HL-60 (cell line): ENCODE measurements at regions not wholly inside any gene's neighbourhood (a gene's known extent, or its start where the extent isn't known, plus 50 kb on each side); places are given as distances from the start of the nearest gene placed in this dataset.

Experiments
- DNase-seq, 2 experiments: peaks; one replicate each; pipeline ENCODE4 v3.0.0-alpha.2; 2010 to 2020; ENCODE audit warnings: low read depth in 1 of 2, low spot score in 1 of 2
- H3K27ac ChIP-seq: fragments of 250-450 bp; sonication (Bioruptor Pico); replicated peaks from 2 replicates; pipeline ENCODE4 v1.5.1; 2020; ENCODE audit warnings: mild to moderate bottlenecking, moderate library complexity
- H3K27me3 ChIP-seq: fragments of 250-450 bp; sonication (Bioruptor Pico); 2 replicates; pipeline ENCODE4 v1.5.1; 2021; ENCODE audit warnings: mild to moderate bottlenecking, moderate library complexity; ENCODE audit not compliant: insufficient read depth, poor library complexity, severe bottlenecking
- H3K4me3 ChIP-seq: replicated peaks from 2 replicates; pipeline ENCODE4 v1.5.1; 2011; ENCODE audit warnings: mild to moderate bottlenecking, control low read depth, low read length; ENCODE audit not compliant: insufficient read depth
- GABPA ChIP-seq: IDR thresholded peaks from 2 replicates; pipeline ENCODE4 v1.6.1; 2012; ENCODE audit warnings: low read depth
- POLR2AphosphoS5 ChIP-seq: IDR thresholded peaks from 2 replicates; pipeline ENCODE4 v1.6.1; 2012; ENCODE audit warnings: low read depth
- SPI1 ChIP-seq: IDR thresholded peaks from 2 replicates; pipeline ENCODE4 v1.6.1; 2012; ENCODE audit warnings: low read depth, mild to moderate bottlenecking, borderline replicate concordance
- TF ChIP-seq, protein P1 (sequence below): IDR thresholded peaks from one replicate; pipeline ENCODE4 v1.5.1; 2011; ENCODE audit warnings: low read length, control low read depth, inconsistent platforms; ENCODE audit not compliant: insufficient read depth
- TF ChIP-seq, protein P2 (sequence below): IDR thresholded peaks from 2 replicates; pipeline ENCODE4 v1.6.1; 2012; ENCODE audit warnings: low read depth; ENCODE audit not compliant: insufficient replicate concordance

DNA sequence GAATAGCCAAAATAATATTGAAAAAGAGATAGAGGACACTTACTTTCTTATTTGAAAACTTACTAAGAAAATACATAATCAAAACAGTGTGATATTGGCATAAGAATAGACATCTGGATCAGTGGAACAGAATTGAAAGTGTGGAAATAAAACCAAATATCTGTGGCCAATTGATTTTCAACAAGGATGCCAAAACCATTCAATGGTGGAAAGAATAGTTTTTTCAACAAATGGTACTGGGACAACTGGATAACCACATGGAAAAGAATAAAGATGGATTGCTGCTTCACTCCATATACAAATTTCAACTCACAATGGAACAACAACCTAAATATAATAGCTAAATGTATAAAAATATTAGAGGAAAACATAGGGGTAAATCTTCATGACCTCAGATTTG is 152.5 kb upstream of the GPR149 start:
- H3K4me3 ChIP-seq, result no peak overlapping the region
- no peak for TF ChIP-seq POLR2AphosphoS5
- TF ChIP-seq, protein P1, sequence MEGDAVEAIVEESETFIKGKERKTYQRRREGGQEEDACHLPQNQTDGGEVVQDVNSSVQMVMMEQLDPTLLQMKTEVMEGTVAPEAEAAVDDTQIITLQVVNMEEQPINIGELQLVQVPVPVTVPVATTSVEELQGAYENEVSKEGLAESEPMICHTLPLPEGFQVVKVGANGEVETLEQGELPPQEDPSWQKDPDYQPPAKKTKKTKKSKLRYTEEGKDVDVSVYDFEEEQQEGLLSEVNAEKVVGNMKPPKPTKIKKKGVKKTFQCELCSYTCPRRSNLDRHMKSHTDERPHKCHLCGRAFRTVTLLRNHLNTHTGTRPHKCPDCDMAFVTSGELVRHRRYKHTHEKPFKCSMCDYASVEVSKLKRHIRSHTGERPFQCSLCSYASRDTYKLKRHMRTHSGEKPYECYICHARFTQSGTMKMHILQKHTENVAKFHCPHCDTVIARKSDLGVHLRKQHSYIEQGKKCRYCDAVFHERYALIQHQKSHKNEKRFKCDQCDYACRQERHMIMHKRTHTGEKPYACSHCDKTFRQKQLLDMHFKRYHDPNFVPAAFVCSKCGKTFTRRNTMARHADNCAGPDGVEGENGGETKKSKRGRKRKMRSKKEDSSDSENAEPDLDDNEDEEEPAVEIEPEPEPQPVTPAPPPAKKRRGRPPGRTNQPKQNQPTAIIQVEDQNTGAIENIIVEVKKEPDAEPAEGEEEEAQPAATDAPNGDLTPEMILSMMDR, result no peak
- TF ChIP-seq GABPA, result no peak
- no peaks in the 10 kb centered on the region for H3K27me3 ChIP-seq
- no peak overlapping the region for H3K27ac ChIP-seq
- no peak for DNase-seq

DNA sequence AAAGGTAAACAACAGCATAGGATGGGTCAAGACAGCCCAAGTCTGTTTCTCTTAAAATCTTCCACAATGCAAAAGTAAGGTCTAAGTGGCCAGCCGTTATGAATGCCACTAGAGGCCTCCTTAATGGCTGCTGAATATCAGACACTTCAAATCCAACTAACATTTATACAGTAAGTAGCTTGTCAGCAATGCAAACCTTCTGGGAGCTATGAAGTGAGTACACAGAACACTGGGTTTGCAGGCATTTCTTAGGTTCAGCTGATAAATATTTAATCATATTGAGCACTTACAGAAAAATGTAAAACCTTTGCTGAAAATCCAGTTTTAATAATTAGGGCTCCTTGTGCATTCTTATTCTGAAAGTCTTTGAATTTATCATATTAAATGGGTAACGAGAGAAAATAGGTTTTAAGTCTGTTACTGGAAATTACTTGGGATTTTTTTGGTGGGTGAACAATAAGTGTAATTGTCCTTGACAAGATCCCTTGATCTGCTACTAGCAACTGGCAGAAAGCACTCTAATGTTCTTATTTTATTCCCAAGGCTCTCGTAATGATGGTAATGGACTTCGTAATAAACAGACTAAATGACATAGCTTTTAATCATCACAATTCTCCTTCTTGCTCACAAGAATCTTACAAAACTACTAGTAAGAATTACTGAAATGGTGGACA is 141.7 kb upstream of the GPR149 start:
- no peaks in the 10 kb centered on the region for H3K27me3 ChIP-seq
- no peak overlapping the region for H3K4me3 ChIP-seq
- no peak for DNase-seq
- no peak overlapping the region for H3K27ac ChIP-seq
- TF ChIP-seq, protein P1, result no peak
- no peak for TF ChIP-seq POLR2AphosphoS5
- TF ChIP-seq SPI1, result no peak
- TF ChIP-seq, protein P2, sequence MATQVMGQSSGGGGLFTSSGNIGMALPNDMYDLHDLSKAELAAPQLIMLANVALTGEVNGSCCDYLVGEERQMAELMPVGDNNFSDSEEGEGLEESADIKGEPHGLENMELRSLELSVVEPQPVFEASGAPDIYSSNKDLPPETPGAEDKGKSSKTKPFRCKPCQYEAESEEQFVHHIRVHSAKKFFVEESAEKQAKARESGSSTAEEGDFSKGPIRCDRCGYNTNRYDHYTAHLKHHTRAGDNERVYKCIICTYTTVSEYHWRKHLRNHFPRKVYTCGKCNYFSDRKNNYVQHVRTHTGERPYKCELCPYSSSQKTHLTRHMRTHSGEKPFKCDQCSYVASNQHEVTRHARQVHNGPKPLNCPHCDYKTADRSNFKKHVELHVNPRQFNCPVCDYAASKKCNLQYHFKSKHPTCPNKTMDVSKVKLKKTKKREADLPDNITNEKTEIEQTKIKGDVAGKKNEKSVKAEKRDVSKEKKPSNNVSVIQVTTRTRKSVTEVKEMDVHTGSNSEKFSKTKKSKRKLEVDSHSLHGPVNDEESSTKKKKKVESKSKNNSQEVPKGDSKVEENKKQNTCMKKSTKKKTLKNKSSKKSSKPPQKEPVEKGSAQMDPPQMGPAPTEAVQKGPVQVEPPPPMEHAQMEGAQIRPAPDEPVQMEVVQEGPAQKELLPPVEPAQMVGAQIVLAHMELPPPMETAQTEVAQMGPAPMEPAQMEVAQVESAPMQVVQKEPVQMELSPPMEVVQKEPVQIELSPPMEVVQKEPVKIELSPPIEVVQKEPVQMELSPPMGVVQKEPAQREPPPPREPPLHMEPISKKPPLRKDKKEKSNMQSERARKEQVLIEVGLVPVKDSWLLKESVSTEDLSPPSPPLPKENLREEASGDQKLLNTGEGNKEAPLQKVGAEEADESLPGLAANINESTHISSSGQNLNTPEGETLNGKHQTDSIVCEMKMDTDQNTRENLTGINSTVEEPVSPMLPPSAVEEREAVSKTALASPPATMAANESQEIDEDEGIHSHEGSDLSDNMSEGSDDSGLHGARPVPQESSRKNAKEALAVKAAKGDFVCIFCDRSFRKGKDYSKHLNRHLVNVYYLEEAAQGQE, result no peak
- TF ChIP-seq GABPA, result no peak

DNA sequence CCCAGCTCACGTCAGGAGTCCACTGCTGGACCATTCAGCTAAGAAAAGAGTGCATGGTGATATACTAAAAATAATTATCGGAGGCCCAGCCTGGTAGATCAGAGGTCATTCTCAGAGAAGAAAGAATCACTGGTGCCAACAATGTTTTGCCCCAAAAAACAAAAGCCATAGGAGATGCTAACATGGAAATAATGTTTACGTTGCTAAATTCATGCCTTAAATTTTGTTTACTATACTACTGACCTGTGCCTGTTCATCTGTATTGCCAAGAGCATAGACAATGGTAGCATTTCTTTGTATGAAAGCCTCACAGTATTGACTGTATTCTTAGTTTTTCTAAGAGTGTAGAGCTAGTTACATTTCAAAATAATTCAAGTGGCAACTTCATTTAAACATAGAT is 138.1 kb upstream of the GPR149 start:
- no peak overlapping the region for H3K4me3 ChIP-seq
- H3K27me3 ChIP-seq, result no peaks in the 10 kb centered on the region
- TF ChIP-seq, protein P1, result no peak
- TF ChIP-seq GABPA (no peak), SPI1 (no peak), POLR2AphosphoS5 (no peak)
- TF ChIP-seq, protein P2, result no peak
- no peak overlapping the region for H3K27ac ChIP-seq
- no peak for DNase-seq

DNA sequence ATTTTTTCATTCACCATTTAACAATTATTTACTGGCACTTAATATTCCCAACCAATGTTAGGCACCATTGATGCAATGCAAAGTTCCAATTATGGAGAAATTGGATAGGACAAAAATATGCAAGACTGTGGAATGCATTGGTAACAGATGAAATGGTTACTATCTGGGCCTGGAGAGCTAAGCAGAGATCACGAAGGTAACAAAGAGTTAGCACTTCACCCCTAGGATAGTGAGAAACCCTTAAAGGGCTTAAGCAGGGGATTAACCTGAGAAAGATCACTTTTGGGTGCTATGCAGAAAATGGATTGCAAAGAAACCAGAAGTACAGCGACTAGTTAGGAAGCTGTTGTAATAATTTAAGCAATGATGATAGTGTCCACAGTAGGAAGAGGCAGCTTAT is 129.6 kb upstream of the GPR149 start:
- no peak for TF ChIP-seq POLR2AphosphoS5
- no peak for TF ChIP-seq GABPA
- TF ChIP-seq, protein P2, result no peak
- no peak for TF ChIP-seq SPI1
- H3K27ac ChIP-seq, result no peak overlapping the region
- H3K4me3 ChIP-seq, result no peak overlapping the region
- H3K27me3 ChIP-seq, result no peaks in the 10 kb centered on the region
- no peak for DNase-seq
